CD4-positive, alpha-beta T cell treated with Interleukin-15 for 1 hour (primary cell): ENCODE measurements at regions not wholly inside any gene's neighbourhood (a gene's known extent, or its start where the extent isn't known, plus 50 kb on each side); places are given as distances from the start of the nearest gene placed in this dataset.
"Not testable (repeated sequence)": the region's sequence is repeated elsewhere in the genome, so short reads cannot be mapped to it uniquely, and the experiment has no call there.

ENCODE experiments used
- DNase-seq: peaks from one replicate; pipeline ENCODE4 v3.0.0-alpha.2; 2020

- DNase-seq: no peak
Measured at GRCh38 chr3:118765636-118766305, 268.9 kb downstream of the IGSF11 start.

DNA sequence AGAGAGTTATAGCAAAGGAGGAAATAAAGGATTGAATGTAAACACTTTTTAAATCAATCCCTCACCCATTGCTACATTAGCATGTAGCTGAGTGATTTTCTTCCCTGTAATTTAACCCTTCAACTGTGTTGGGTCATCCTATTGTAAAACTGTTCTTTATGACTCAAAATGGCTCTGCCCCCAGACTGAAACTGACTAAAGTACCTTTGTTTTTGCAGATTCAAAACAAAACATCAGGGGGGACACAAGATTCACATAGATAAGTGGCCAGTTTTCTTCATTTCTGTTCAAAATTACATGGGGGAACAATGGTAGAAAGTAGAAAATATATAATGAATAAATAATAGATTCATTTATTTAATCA, 268.4 kb downstream of the IGSF11 start:
- no peak for DNase-seq

DNA sequence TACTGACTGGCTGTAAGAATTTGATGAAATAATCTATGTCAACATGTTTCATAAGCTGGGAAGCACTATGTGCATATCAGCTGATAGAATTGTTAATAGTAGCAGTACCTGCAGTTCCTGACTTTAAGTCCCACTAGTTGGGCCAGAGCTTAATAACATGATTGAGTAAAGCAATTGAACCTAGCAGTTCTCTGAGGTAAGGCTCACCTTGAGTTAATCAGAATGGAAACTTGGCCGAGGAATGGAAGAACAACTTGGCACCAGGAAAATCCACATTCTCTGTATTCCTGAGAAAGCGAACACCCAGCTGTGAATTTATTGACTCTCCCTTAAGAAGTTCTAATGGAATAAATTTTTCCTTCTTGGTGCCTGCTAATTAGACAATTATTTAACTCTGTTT, 262.6 kb downstream of the IGSF11 start:
- DNase-seq: no peak

DNA sequence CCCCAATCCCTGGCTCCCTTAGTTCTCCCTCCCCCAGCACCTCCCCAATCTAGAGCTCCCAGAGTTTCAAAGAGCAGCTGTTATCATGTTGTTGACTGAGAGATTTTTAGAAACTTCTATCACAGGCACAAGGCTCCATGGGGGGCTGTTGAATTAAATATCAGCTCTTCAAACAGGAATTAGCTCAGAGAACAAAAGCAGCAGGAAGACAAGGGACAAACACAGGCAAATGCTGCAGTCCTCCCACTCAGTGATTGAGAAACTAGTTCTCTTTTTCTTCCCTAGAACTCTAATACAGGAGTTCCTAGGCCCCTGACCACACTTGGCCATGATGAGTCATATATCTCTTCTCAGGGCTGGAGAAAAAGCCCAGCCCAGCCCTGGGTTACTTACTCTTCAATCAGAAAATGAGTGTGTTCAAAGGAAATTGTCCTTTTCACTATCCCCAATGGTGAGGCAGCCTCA, 262.1 kb downstream of the IGSF11 start:
- DNase-seq: no peak

DNA sequence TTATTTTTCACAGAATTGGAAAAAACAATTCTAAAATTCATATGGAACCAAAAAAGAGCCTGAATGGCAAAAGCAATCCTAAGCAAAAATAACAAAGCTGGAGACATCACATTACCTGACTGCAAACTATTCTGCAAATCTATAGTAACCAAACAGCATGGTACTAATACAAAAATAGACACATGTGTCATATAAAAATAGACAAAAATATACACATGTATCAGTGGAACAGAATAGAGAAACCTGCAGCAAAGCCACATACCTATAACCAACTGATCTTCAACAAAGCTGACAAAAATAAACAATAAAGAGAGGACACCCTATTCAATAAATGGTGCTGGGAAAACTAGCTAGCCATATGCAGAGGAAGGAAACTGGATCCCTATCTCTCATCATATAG, 259.6 kb downstream of the IGSF11 start:
- DNase-seq: no peak

DNA sequence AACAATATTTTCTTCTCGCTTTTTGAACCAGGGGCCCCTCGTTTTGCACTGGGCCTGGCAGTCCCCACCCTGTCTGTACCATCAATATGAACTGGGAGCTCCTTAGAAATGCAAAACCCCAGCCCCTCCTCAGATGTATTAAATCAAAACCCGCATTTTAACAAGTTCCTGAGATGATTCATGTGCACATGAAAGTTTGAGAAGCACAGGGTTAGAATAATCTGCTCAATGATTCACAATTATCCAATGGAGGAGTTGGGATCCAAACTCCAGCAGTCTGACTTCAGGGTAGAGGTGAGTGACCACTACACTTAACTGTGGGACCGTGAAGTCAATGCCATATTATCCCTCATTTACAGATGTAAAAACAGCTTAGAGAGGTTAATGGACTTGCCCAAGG, 256.4 kb downstream of the IGSF11 start:
- no peak for DNase-seq

DNA sequence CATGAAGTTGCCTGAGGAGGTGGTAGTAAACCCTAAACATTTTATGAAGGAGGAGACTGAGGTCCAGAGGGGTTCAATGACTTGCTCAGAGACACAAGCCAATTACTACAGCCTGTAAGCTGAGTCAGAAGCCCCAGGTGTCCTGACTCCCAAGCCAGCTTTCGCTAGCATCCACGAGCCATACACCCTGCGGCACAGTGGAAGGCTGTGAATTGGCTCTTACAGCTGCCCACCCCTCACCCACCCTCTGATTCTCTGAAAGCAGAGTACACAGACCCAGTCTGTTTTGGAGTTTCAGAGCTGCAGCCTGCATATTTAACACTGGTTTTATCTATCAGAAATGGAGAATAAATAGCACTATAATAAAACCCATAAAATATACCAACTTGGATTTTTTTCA, 253.4 kb downstream of the IGSF11 start:
- no peak for DNase-seq

DNA sequence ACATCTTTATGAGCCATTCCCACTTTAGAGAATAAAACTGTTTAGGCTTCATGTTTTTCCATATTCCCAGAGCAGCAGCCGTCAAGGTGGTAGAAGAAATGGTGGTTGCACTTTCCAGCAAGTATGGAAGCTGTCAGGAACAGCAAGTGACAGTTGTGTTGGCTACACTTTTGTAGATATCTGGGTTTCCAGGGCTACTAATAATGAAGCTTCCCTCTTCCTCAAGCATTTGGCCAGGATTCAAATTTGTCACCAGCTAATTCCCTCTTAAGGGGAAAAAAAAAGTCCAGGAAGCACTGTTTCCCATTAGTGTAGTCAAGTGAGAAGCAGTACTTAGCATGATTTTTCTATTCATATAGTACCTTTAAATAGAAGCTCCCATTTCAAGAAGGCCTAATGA, 252.8 kb downstream of the IGSF11 start:
- no peak for DNase-seq

- DNase-seq: no peak
Measured at GRCh38 chr3:118782755-118783202, 251.9 kb downstream of the IGSF11 start.

DNA sequence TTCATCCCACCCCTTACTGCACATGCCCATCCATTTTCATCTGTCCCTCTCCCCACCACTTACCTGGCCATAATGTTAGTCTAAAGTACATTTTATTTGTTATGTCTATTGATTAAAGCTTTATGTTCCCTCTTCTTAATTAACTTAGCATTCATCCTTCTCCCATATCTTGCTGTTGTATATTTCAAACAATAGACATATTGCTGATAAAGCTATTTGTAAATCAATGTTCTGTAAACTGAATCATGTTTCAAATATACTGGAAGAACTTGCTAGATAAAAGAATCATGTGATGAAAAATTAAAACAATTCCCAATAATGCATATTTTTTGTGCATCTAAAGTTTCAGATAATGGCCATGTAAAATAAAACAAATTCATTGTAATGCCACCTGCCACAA, 249.2 kb downstream of the IGSF11 start:
- DNase-seq: no peak

DNA sequence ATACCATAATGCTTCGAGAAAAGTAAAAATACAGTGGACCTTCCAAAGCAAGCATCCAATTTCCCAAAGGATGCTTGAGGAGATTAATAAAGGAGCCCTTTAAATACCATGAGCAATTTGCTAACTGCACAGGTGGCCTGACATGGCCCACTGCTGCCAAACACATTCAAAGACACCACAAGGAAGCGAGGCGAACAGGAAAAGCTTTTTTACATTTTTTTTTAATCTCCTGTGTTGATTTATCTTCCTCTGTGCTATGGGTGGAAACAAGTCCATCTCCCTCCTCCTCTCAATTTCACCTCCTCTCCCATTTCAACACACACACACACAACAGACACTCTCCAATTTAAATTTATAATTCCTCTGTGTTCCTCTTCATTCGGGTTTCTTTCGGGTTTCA, 243.4 kb downstream of the IGSF11 start:
- DNase-seq: no peak

- DNase-seq: no peak
Measured at GRCh38 chr3:118792191-118792590, 242.5 kb downstream of the IGSF11 start.

GRCh38 chr3:118793176-118793575, 241.5 kb downstream of the IGSF11 start:
- DNase-seq: no peak

DNA sequence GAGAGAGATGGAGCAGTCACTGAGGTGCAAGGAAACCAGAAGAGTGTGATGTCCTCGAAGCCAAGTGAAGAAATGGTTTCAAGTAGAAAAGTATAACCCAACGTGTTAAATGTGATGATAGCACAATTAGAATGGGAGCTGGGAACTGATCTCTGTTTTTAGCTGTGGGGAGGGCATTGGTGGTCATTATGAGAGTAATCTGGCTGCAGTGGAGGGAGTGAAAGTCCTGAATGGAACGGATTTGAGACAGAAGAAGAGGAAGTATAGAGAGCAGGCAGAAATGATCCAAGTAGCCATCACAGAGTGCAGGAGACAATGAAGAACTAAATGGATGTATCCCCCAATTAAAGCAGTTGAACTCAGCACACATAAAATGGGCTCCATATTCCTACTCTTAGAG, 235.3 kb downstream of the IGSF11 start:
- DNase-seq: no peak

GRCh38 chr3:118801899-118802298, 232.7 kb downstream of the IGSF11 start:
- no peak for DNase-seq

- DNase-seq: no peak
Measured at GRCh38 chr3:118802325-118803095, 232.1 kb downstream of the IGSF11 start.

- DNase-seq: no peak
Measured at GRCh38 chr3:118803096-118803476, 231.6 kb downstream of the IGSF11 start.

- no peak for DNase-seq
Measured at GRCh38 chr3:118805007-118805406, 229.6 kb downstream of the IGSF11 start.

- no peak for DNase-seq
Measured at GRCh38 chr3:118806423-118806822, 228.2 kb downstream of the IGSF11 start.

DNA sequence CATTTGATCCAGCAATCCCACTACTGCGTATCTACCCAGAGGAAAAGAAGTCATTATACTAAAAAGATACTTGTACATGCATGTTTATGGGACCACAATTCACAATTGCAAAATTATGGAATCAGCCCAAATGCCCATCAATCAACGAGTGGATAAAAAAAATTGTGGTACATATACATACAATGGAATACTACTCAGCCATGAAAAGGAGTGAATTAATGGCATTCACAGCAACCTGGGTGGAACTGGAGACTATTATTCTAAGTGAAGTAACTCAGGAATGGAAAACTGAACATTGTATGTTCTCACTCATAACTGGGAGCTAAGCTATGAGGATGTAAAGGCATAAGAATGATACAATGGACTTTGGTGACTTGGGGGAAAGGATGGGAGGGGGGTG, 227.3 kb downstream of the IGSF11 start:
- DNase-seq: not testable (repeated sequence)

DNA sequence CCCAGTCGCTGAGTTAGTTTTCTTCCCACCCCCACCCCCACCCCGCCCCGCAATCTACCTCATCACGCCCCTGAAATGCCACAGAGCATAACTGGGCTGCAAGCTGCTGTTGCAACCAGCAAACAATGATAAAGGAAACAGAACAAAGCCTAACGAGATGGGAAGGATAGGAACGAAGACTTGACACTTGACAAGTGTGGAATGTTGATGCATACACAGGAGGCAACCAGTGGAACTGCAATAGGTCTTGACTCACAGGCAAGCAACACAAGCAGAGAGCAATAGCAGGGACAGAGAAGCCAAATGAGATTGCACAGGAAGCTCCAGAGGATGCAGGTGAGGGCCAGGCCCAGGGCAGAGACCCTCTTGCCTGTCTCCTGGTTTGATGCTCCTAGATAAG, 225.9 kb downstream of the IGSF11 start:
- DNase-seq: no peak

DNA sequence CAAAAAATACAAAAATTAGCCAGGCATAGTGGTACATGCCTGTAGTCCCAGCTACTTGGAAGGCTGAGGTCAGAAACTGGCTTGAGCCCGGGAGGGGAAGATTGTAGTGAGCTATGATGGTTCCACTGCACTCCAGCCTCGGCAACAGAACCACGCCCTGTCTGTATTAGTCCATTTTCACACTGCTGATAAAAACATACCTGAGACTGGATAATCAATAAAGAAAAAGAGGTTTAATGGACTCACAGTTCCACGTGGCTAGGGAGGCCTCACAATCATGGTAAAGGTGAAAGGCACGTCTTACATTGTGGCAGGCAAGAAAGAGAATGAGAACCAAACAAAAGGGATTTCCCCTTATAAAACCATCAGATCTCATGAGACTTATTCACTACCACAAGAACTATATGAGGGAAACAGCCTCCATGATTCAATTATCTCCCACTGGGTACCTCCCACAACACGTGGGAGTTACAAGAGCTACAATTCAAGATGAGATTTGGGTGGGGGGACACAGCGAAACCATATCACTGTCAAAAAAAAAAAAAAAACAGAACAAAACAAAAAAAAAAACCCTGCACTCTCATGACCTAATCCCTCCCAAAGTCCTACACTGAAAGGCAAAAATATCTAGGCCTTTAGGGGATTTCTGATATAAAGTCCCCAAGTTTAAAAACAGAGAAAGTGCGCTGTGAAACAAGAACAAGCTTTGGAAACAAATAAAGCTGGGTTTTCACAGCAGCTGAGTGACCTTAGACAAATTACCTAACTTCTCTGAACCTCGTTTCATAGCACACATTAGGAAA, 224.7 kb downstream of the IGSF11 start:
- DNase-seq: no peak

- DNase-seq: no peak
Measured at GRCh38 chr3:118810499-118811035, 224.1 kb downstream of the IGSF11 start.
